IgD-negative memory B cell (primary cell): ENCODE measurements at regions not wholly inside any gene's neighbourhood (a gene's known extent, or its start where the extent isn't known, plus 50 kb on each side); places are given as distances from the start of the nearest gene placed in this dataset.

ENCODE experiments used
- H3K27ac Mint-ChIP-seq, 3 donors: one replicate each; pipeline ENCODE4 v1.8.0; 2020 to 2022; ENCODE audit warnings: mild to moderate bottlenecking in 3 of 3, mixed read lengths in 3 of 3, moderate library complexity in 1 of 3
- H3K27me3 Mint-ChIP-seq: one replicate; pipeline ENCODE4 v1.8.0; 2021; ENCODE audit warnings: mixed read lengths
- H3K36me3 Mint-ChIP-seq: one replicate; pipeline ENCODE4 v1.8.0; 2020; ENCODE audit warnings: mild to moderate bottlenecking, mixed read lengths
- H3K4me1 Mint-ChIP-seq, 3 donors: one replicate each; pipeline ENCODE4 v1.8.0; 2020 to 2022; ENCODE audit warnings: mixed read lengths in 3 of 3, mild to moderate bottlenecking in 1 of 3
- H3K4me3 Mint-ChIP-seq, 4 donors: one replicate each; pipeline ENCODE4 v1.8.0; 2020 to 2022; ENCODE audit warnings: mild to moderate bottlenecking in 4 of 4, mixed read lengths in 4 of 4, moderate library complexity in 3 of 4
- H3K9me3 Mint-ChIP-seq, 3 donors: one replicate each; pipeline ENCODE4 v1.8.0; 2020 to 2021; ENCODE audit warnings: mixed read lengths in 3 of 3, mild to moderate bottlenecking in 1 of 3

- Mint-ChIP-seq H3K9me3 (peaks cover 0 to 3% (median 0%) of the 10 kb centered on the region in 3 donors), H3K27ac (no peak overlapping the region), H3K27me3 (no peaks in the 10 kb centered on the region), H3K4me3 (no peak overlapping the region), H3K4me1 (no peaks in the 10 kb centered on the region), H3K36me3 (no peaks in the 10 kb centered on the region)
These were observed 104.5 kb downstream of the NGF start for GRCh38 chr1:115233598-115233997.

- no peak overlapping the region for H3K4me3 Mint-ChIP-seq
- peaks cover 0 to 2% (median 0%) of the 10 kb centered on the region in 3 donors for H3K9me3 Mint-ChIP-seq
- H3K27me3 Mint-ChIP-seq, result no peaks in the 10 kb centered on the region
- H3K4me1 Mint-ChIP-seq, result no peaks in the 10 kb centered on the region
- no peaks in the 10 kb centered on the region for H3K36me3 Mint-ChIP-seq
- no peak overlapping the region for H3K27ac Mint-ChIP-seq
These were observed 107.8 kb downstream of the NGF start for GRCh38 chr1:115230281-115230680.

GRCh38 chr1:115229016-115229415, 109.0 kb downstream of the NGF start:
- H3K36me3 Mint-ChIP-seq, result no peaks in the 10 kb centered on the region
- no peaks in the 10 kb centered on the region for H3K4me1 Mint-ChIP-seq
- H3K27me3 Mint-ChIP-seq, result no peaks in the 10 kb centered on the region
- H3K9me3 Mint-ChIP-seq, result peaks cover 0 to 2% (median 0%) of the 10 kb centered on the region in 3 donors
- H3K4me3 Mint-ChIP-seq, result no peak overlapping the region
- H3K27ac Mint-ChIP-seq, result no peak overlapping the region

GRCh38 chr1:115228191-115228590, 109.9 kb downstream of the NGF start:
- Mint-ChIP-seq H3K4me1 (peaks cover 0 to under 1% (median 0%) of the 10 kb centered on the region in 3 donors), H3K4me3 (no peak overlapping the region), H3K36me3 (no peaks in the 10 kb centered on the region), H3K27me3 (no peaks in the 10 kb centered on the region), H3K9me3 (peaks cover 0 to 2% (median 0%) of the 10 kb centered on the region in 3 donors), H3K27ac (no peak overlapping the region)

- peaks cover 0 to 1% (median 0%) of the 10 kb centered on the region in 3 donors for H3K4me1 Mint-ChIP-seq
These were observed 110.5 kb downstream of the NGF start for GRCh38 chr1:115227346-115228082.

GRCh38 chr1:115225993-115226685, 111.9 kb downstream of the NGF start:
- peaks cover 0 to 1% (median 0%) of the 10 kb centered on the region in 3 donors for H3K4me1 Mint-ChIP-seq
- no peak overlapping the region for H3K4me3 Mint-ChIP-seq
- H3K36me3 Mint-ChIP-seq, result no peaks in the 10 kb centered on the region
- H3K27me3 Mint-ChIP-seq, result no peaks in the 10 kb centered on the region
- H3K27ac Mint-ChIP-seq, result no peak overlapping the region
- peaks cover 0 to 2% (median 0%) of the 10 kb centered on the region in 3 donors for H3K9me3 Mint-ChIP-seq

More at GRCh38 chr1:115227346-115228082, 110.5 kb downstream of the NGF start:
- Mint-ChIP-seq H3K27ac (no peak overlapping the region), H3K36me3 (no peaks in the 10 kb centered on the region), H3K9me3 (peaks cover 0 to 2% (median 0%) of the 10 kb centered on the region in 3 donors), H3K4me3 (no peak overlapping the region), H3K27me3 (no peaks in the 10 kb centered on the region)

- Mint-ChIP-seq H3K4me1 (peaks cover 0 to 1% (median 0%) of the 10 kb centered on the region in 3 donors), H3K9me3 (peaks cover 0 to 2% (median 0%) of the 10 kb centered on the region in 3 donors), H3K27me3 (no peaks in the 10 kb centered on the region), H3K36me3 (no peaks in the 10 kb centered on the region), H3K27ac (no peak overlapping the region), H3K4me3 (no peak overlapping the region)
These were observed 113.4 kb downstream of the NGF start for GRCh38 chr1:115224636-115225035.

- Mint-ChIP-seq H3K27ac (no peak overlapping the region), H3K4me1 (peaks cover 0 to 1% (median 0%) of the 10 kb centered on the region in 3 donors), H3K27me3 (no peaks in the 10 kb centered on the region), H3K4me3 (no peak overlapping the region), H3K9me3 (peaks cover 0 to 2% (median 0%) of the 10 kb centered on the region in 3 donors), H3K36me3 (no peaks in the 10 kb centered on the region)
These were observed 115.2 kb downstream of the NGF start for GRCh38 chr1:115222616-115223402.

- Mint-ChIP-seq H3K36me3 (no peaks in the 10 kb centered on the region), H3K27me3 (peaks cover 8% of the 10 kb centered on the region), H3K4me3 (no peak overlapping the region), H3K27ac (no peak overlapping the region), H3K9me3 (no peaks in the 10 kb centered on the region), H3K4me1 (peaks cover 0 to 1% (median 0%) of the 10 kb centered on the region in 3 donors)
These were observed 117.4 kb downstream of the NGF start for GRCh38 chr1:115220340-115221270.

GRCh38 chr1:115219927-115220326, 118.1 kb downstream of the NGF start:
- Mint-ChIP-seq H3K27ac (no peak overlapping the region), H3K4me1 (peaks cover 0 to 1% (median 0%) of the 10 kb centered on the region in 3 donors), H3K4me3 (no peak overlapping the region), H3K27me3 (peaks cover 8% of the 10 kb centered on the region), H3K9me3 (peaks cover 0 to under 1% (median 0%) of the 10 kb centered on the region in 3 donors), H3K36me3 (no peaks in the 10 kb centered on the region)

GRCh38 chr1:115218699-115219098, 119.3 kb downstream of the NGF start:
- peaks cover 0 to 1% (median 0%) of the 10 kb centered on the region in 3 donors for H3K4me1 Mint-ChIP-seq
- peaks cover 8% of the 10 kb centered on the region for H3K27me3 Mint-ChIP-seq
- H3K27ac Mint-ChIP-seq, result no peak overlapping the region
- H3K4me3 Mint-ChIP-seq, result no peak overlapping the region
- H3K9me3 Mint-ChIP-seq, result peaks cover 0 to 2% (median 0%) of the 10 kb centered on the region in 3 donors
- H3K36me3 Mint-ChIP-seq, result no peaks in the 10 kb centered on the region

- Mint-ChIP-seq H3K27ac (no peak overlapping the region), H3K36me3 (no peaks in the 10 kb centered on the region), H3K9me3 (peaks cover 0 to 4% (median 0%) of the 10 kb centered on the region in 3 donors), H3K27me3 (peaks cover 8% of the 10 kb centered on the region), H3K4me1 (no peaks in the 10 kb centered on the region), H3K4me3 (no peak overlapping the region)
These were observed 120.0 kb downstream of the NGF start for GRCh38 chr1:115218034-115218405.

- H3K4me1 Mint-ChIP-seq, result no peaks in the 10 kb centered on the region
- no peak overlapping the region for H3K27ac Mint-ChIP-seq
- no peak overlapping the region for H3K4me3 Mint-ChIP-seq
- H3K9me3 Mint-ChIP-seq, result peaks cover 0 to 4% (median 0%) of the 10 kb centered on the region in 3 donors
- peaks cover 8% of the 10 kb centered on the region for H3K27me3 Mint-ChIP-seq
- H3K36me3 Mint-ChIP-seq, result no peaks in the 10 kb centered on the region
These were observed 120.7 kb downstream of the NGF start for GRCh38 chr1:115217150-115218033.
